ENCODE measurements at regions not wholly inside any gene's neighbourhood (a gene's known extent, or its start where the extent isn't known, plus 50 kb on each side); places are given as distances from the start of the nearest gene placed in this dataset.
"Not testable (repeated sequence)": the region's sequence is repeated elsewhere in the genome, so short reads cannot be mapped to it uniquely, and the experiment has no call there.

GRCh38 chr4:132557660-132558059, 591.4 kb upstream of the PCDH10 start:
- no peak for DNase-seq

GRCh38 chr4:132564920-132565319, 584.2 kb upstream of the PCDH10 start:
- DNase-seq = no peak

- no peak for DNase-seq
Observed at GRCh38 chr4:132565542-132565941, 583.6 kb upstream of the PCDH10 start.

GRCh38 chr4:132572210-132572609, 576.9 kb upstream of the PCDH10 start:
- DNase-seq = no peak

- no peak for DNase-seq
Observed at GRCh38 chr4:132587626-132588025, 561.5 kb upstream of the PCDH10 start.

- no peak for DNase-seq
Observed at GRCh38 chr4:132592340-132592739, 556.8 kb upstream of the PCDH10 start.

- DNase-seq = no peak
Observed at GRCh38 chr4:132592850-132593249, 556.2 kb upstream of the PCDH10 start.

- DNase-seq = no peak
Observed at GRCh38 chr4:132593717-132594400, 555.2 kb upstream of the PCDH10 start.

- no peak for DNase-seq
Observed at GRCh38 chr4:132596186-132596585, 552.9 kb upstream of the PCDH10 start.

GRCh38 chr4:132605551-132605950, 543.5 kb upstream of the PCDH10 start:
- DNase-seq = no peak

GRCh38 chr4:132614682-132615081, 534.4 kb upstream of the PCDH10 start:
- DNase-seq = no peak

GRCh38 chr4:132619968-132620367, 529.1 kb upstream of the PCDH10 start:
- no peak for DNase-seq

- DNase-seq = peak in 1 of 2 donors; percentile 3
Observed at GRCh38 chr4:132642016-132642817, 506.9 kb upstream of the PCDH10 start.

GRCh38 chr4:132646186-132646585, 502.9 kb upstream of the PCDH10 start:
- no peak for DNase-seq

- DNase-seq = no peak
Observed at GRCh38 chr4:132651196-132651595, 497.9 kb upstream of the PCDH10 start.

- no peak for DNase-seq
Observed at GRCh38 chr4:132660181-132660580, 488.9 kb upstream of the PCDH10 start.

GRCh38 chr4:132662456-132662855, 486.6 kb upstream of the PCDH10 start:
- no peak for DNase-seq

- no peak for DNase-seq
Observed at GRCh38 chr4:132669786-132670185, 479.3 kb upstream of the PCDH10 start.

GRCh38 chr4:132670557-132670956, 478.5 kb upstream of the PCDH10 start:
- DNase-seq = no peak

GRCh38 chr4:132683957-132684356, 465.1 kb upstream of the PCDH10 start:
- no peak for DNase-seq

GRCh38 chr4:132691026-132691425, 458.1 kb upstream of the PCDH10 start:
- DNase-seq = no peak

GRCh38 chr4:132691668-132692067, 457.4 kb upstream of the PCDH10 start:
- no peak for DNase-seq

- DNase-seq = no peak
Observed at GRCh38 chr4:132694775-132695174, 454.3 kb upstream of the PCDH10 start.

GRCh38 chr4:132697505-132697904, 451.6 kb upstream of the PCDH10 start:
- DNase-seq = not testable (repeated sequence)

Measured in bone marrow (tissue), 2 donors.